Heart right ventricle (tissue), 16 donors: ENCODE measurements at regions not wholly inside any gene's neighbourhood (a gene's known extent, or its start where the extent isn't known, plus 50 kb on each side); places are given as distances from the start of the nearest gene placed in this dataset.

Experiments
- ATAC-seq, 8 donors: fragments of 200-7000 bp; cut with Tn5 transposase; one replicate each; pipeline ENCODE4 v1.9.1; 2020; ENCODE audit warnings: mild to moderate bottlenecking in 8 of 8, moderate library complexity in 8 of 8, moderate number of reproducible peaks in 1 of 8
- DNase-seq, 2 donors: peaks; one replicate each; pipeline ENCODE4 v3.0.0-alpha.2; 2020
- H3K27ac ChIP-seq, 10 donors: fragments of 200-600 bp; sonication (generic) in 2 of 10; one replicate each; pipeline versions ENCODE4 v1.5.0 to v1.8.0; 2020 to 2022; ENCODE audit warnings: mild to moderate bottlenecking in 3 of 10
- H3K27me3 ChIP-seq, 7 donors: fragments of 200-600 bp; one replicate each; pipeline ENCODE4 v1.8.0; 2021 to 2022; ENCODE audit warnings: mild to moderate bottlenecking in 2 of 7
- H3K36me3 ChIP-seq, 9 donors: fragments of 200-600 bp; sonication (generic) in 1 of 9; one replicate each; pipeline versions ENCODE4 v1.5.0 to v1.8.0; 2020 to 2022; ENCODE audit warnings: mild to moderate bottlenecking in 2 of 9
- H3K4me1 ChIP-seq, 9 donors: fragments of 200-600 bp; sonication (generic) in 1 of 9; one replicate each; pipeline versions ENCODE4 v1.5.0 to v1.8.0; 2020 to 2022; ENCODE audit warnings: mild to moderate bottlenecking in 4 of 9
- H3K4me3 ChIP-seq, 10 donors: fragments of 200-600 bp; sonication (generic) in 2 of 10; one replicate each; pipeline versions ENCODE4 v1.5.0 to v1.8.0; 2020 to 2022; ENCODE audit warnings: mild to moderate bottlenecking in 7 of 10, moderate library complexity in 2 of 10
- H3K9me3 ChIP-seq, 11 donors: fragments of 200-600 bp in 10 of 11; sonication (generic) in 2 of 11; one replicate each; pipeline versions ENCODE4 v1.5.0 to v1.8.0; 2013 to 2022; ENCODE audit warnings: mild to moderate bottlenecking in 2 of 11, control low read depth in 1 of 11, moderate library complexity in 1 of 11
- CTCF ChIP-seq, 9 donors: fragments of 200-600 bp; sonication (generic) in 2 of 9; IDR thresholded peaks; one replicate each; pipeline versions ENCODE4 v1.5.0 to v1.8.0; 2021 to 2022; ENCODE audit warnings: antibody characterized with exemption in 9 of 9, mild to moderate bottlenecking in 5 of 9, moderate library complexity in 1 of 9
- WGBS, 2 donors: extraction: QIAGEN DNeasy Blood & Tissue Kit; methylation state at CpG; one replicate each; pipeline ENCODE4 v1.1.7; 2013; ENCODE audit warnings: inconsistent platforms in 1 of 2; 5-methylcytosine and 5-hydroxymethylcytosine counted together
- intact Hi-C, 10 donors: fragments of 100-400 bp; cut with DNase I; formaldehyde crosslinking; loops; one replicate each; pipeline versions ENCODE4 v1.11.1 to v1.14.2; 2022
- donor health status: Arrhythmogenic right ventricular cardiomyopathy.
- donor health status: ischemic (EF 13 %, LVEDD 7.1; RV severe dilation, severe dysfunction).
- donor health status: healthy with polysubstance abuse.
- donor health status: DM: no; HTN: yes; CAD: no.
- donor health status: DM: no; HTN: no; CAD: no.
- donor health status: ischemic (EF 25% LVEDD 6.9; RV normal size, moderate dysfunction).
- donor health status: ischemic (EF 25% LVEDD 5.7; RV mildly dilated, moderate dysfunction).
- donor health status: healthy.
- donor health status: DM: yes; HTN: yes; CAD: no.
- donor health status: Ischemic cardiomyopathy.
- donor health status: ischemic (EF 35%, LVEDD 5.7; RV mildly dilated, moderate dysfunction).
- donor health status: nonischemic (EF 11% LVEDD 7.7; RV severe dilation, severe dysfunction).
- donor health status: DM: yes; HTN: yes; CAD: no.
- donor health status: PGD.
- donor health status: ischemic (EF 29% LVEDD 5.4; RV normal size, mild dysfunction).
- donor health status: nonischemic (EF 23%, LVEDD 6.1; RV moderate dilation, normal function).

GRCh38 chr11:127493330-127494022, 492.9 kb upstream of the KIRREL3 start:
- TF ChIP-seq CTCF (IDR thresholded peaks at IDR 0.05) = peak in 8 of 9 donors; percentile 6 to 47 (median 30)
- intact Hi-C loops = no loop called here

GRCh38 chr11:127492029-127492428, 491.5 kb upstream of the KIRREL3 start:
- 49 to 59% methylated on average over 2 of the region's 2 CpGs for WGBS, 2 donors
- no peak for DNase-seq
- H3K36me3 ChIP-seq = no peaks in the 10 kb centered on the region
- no peak for TF ChIP-seq CTCF (IDR thresholded peaks at IDR 0.05)
- H3K9me3 ChIP-seq = peaks cover 0 to 26% (median 13%) of the 10 kb centered on the region in 11 donors
- H3K4me1 ChIP-seq = peaks cover 0 to 8% (median 0%) of the 10 kb centered on the region in 9 donors
- H3K27ac ChIP-seq = peak overlapping the region in 1 of 10 donors; percentile 44
- H3K27me3 ChIP-seq = no peaks in the 10 kb centered on the region
- peak in 5 of 8 donors; percentile 27 to 71 (median 64) for ATAC-seq
- intact Hi-C loops = no loop called here
- no peak overlapping the region for H3K4me3 ChIP-seq

More at GRCh38 chr11:127493330-127494022, 492.9 kb upstream of the KIRREL3 start:
- ATAC-seq = no peak
- H3K36me3 ChIP-seq = no peaks in the 10 kb centered on the region
- H3K9me3 ChIP-seq = peaks cover 0 to 26% (median 13%) of the 10 kb centered on the region in 11 donors
- H3K4me1 ChIP-seq = peaks cover 0 to 8% (median 0%) of the 10 kb centered on the region in 9 donors
- H3K27me3 ChIP-seq = no peaks in the 10 kb centered on the region
- no peak for DNase-seq
- WGBS, 2 donors = 65 to 69% methylated on average over 9 of the region's 9 CpGs
- H3K27ac ChIP-seq = peak overlapping the region in 1 of 10 donors; percentile 30
- H3K4me3 ChIP-seq = no peak overlapping the region

GRCh38 chr11:127491589-127491988, 491.0 kb upstream of the KIRREL3 start:
- intact Hi-C loops = no loop called here
- peaks cover 0 to 26% (median 13%) of the 10 kb centered on the region in 11 donors for H3K9me3 ChIP-seq
- H3K4me1 ChIP-seq = peaks cover 0 to 8% (median 0%) of the 10 kb centered on the region in 9 donors
- ATAC-seq (peak in 4 of 8 donors; percentile 18 to 76 (median 64)), DNase-seq (no peak)
- no peaks in the 10 kb centered on the region for H3K27me3 ChIP-seq
- 36 to 43% methylated on average over 2 of the region's 2 CpGs for WGBS, 2 donors
- H3K4me3 ChIP-seq = no peak overlapping the region
- no peak for TF ChIP-seq CTCF (IDR thresholded peaks at IDR 0.05)
- peak overlapping the region in 4 of 10 donors; percentile 27 to 56 (median 49) for H3K27ac ChIP-seq
- H3K36me3 ChIP-seq = no peaks in the 10 kb centered on the region

- peaks cover 0 to 26% (median 13%) of the 10 kb centered on the region in 11 donors for H3K9me3 ChIP-seq
- no peaks in the 10 kb centered on the region for H3K36me3 ChIP-seq
- ATAC-seq = no peak
- no peak for TF ChIP-seq CTCF (IDR thresholded peaks at IDR 0.05)
- H3K27ac ChIP-seq = peak overlapping the region in 4 of 10 donors; percentile 27 to 56 (median 49)
- no peak for DNase-seq
- peaks cover 0 to 8% (median 0%) of the 10 kb centered on the region in 9 donors for H3K4me1 ChIP-seq
- intact Hi-C loops = no loop called here
- H3K4me3 ChIP-seq = no peak overlapping the region
- H3K27me3 ChIP-seq = no peaks in the 10 kb centered on the region
- WGBS, 2 donors = 82 to 87% methylated on average over 2 of the region's 2 CpGs
Measured at GRCh38 chr11:127490896-127491295, 490.3 kb upstream of the KIRREL3 start.
